Suprapubic skin (tissue), 4 donors: ENCODE measurements at regions not wholly inside any gene's neighbourhood (a gene's known extent, or its start where the extent isn't known, plus 50 kb on each side); places are given as distances from the start of the nearest gene placed in this dataset.

Experiments used
- DNase-seq, 2 donors: peaks; one replicate each; pipeline ENCODE4 v3.0.0-alpha.2; 2019; ENCODE audit warnings: low spot score in 2 of 2
- H3K27ac ChIP-seq: fragments of 200-600 bp; sonication (generic); one replicate; pipeline ENCODE4 v1.5.1; 2019
- H3K27me3 ChIP-seq: fragments of 200-600 bp; sonication (generic); one replicate; pipeline ENCODE4 v1.5.1; 2019
- H3K36me3 ChIP-seq: fragments of 200-600 bp; sonication (generic); one replicate; pipeline ENCODE4 v1.5.1; 2019
- H3K4me1 ChIP-seq: fragments of 200-600 bp; sonication (generic); one replicate; pipeline ENCODE4 v1.5.1; 2019
- H3K4me3 ChIP-seq: fragments of 200-600 bp; sonication (generic); one replicate; pipeline ENCODE4 v1.5.1; 2019; ENCODE audit warnings: mild to moderate bottlenecking
- H3K9me3 ChIP-seq: fragments of 200-600 bp; sonication (generic); one replicate; pipeline ENCODE4 v1.5.1; 2019
- CTCF ChIP-seq, 2 donors: fragments of 200-600 bp in 1 of 2; fragments of 450-650 bp in 1 of 2; sonication (generic) in 1 of 2; IDR thresholded peaks; one replicate each; pipeline ENCODE4 v1.5.1; 2016 to 2019; ENCODE audit warnings: antibody characterized with exemption in 2 of 2, mild to moderate bottlenecking in 1 of 2, moderate library complexity in 1 of 2
- EP300 ChIP-seq: sonication (generic); formaldehyde crosslinking; IDR thresholded peaks from one replicate; pipeline ENCODE4 v1.6.1; 2017; ENCODE audit warnings: antibody characterized with exemption
- POLR2A ChIP-seq, 2 donors: fragments of 450-650 bp; IDR thresholded peaks; one replicate each; pipeline ENCODE4 v1.6.1; 2017; ENCODE audit warnings: antibody characterized with exemption in 2 of 2, mild to moderate bottlenecking in 2 of 2, moderate library complexity in 2 of 2
- POLR2AphosphoS5 ChIP-seq, 3 donors: sonication (generic); formaldehyde crosslinking; IDR thresholded peaks; one replicate each; pipeline ENCODE4 v1.6.1; 2017; ENCODE audit warnings: antibody characterized with exemption in 3 of 3
- WGBS: methylation state at CpG from one replicate; pipeline ENCODE4 v1.1.5; 2018; 5-methylcytosine and 5-hydroxymethylcytosine counted together

GRCh38 chr12:67111182-67111581, 158.0 kb upstream of the CAND1 start:
- no peaks in the 10 kb centered on the region for H3K27me3 ChIP-seq
- TF ChIP-seq CTCF (IDR thresholded peaks at IDR 0.05) (no peak), POLR2A (IDR thresholded peaks at IDR 0.05) (no peak), POLR2AphosphoS5 (IDR thresholded peaks at IDR 0.05) (no peak), EP300 (no peak)
- WGBS: 58% methylated on average over 3 of the region's 4 CpGs
- peaks cover 4% of the 10 kb centered on the region for H3K9me3 ChIP-seq
- no peak overlapping the region for H3K4me3 ChIP-seq
- no peaks in the 10 kb centered on the region for H3K4me1 ChIP-seq
- H3K27ac ChIP-seq: no peak overlapping the region
- no peaks in the 10 kb centered on the region for H3K36me3 ChIP-seq
- DNase-seq: no peak

GRCh38 chr12:67112586-67112985, 156.6 kb upstream of the CAND1 start:
- H3K4me1 ChIP-seq: no peaks in the 10 kb centered on the region
- 49% methylated on average over 5 of the region's 5 CpGs for WGBS
- no peaks in the 10 kb centered on the region for H3K9me3 ChIP-seq
- H3K27me3 ChIP-seq: no peaks in the 10 kb centered on the region
- DNase-seq: no peak
- H3K36me3 ChIP-seq: no peaks in the 10 kb centered on the region
- TF ChIP-seq EP300: no peak
- H3K4me3 ChIP-seq: no peak overlapping the region
- H3K27ac ChIP-seq: no peak overlapping the region

- no peak for DNase-seq
- WGBS: 89% methylated on average over 1 of the region's 1 CpG
- no peaks in the 10 kb centered on the region for H3K9me3 ChIP-seq
- H3K27me3 ChIP-seq: no peaks in the 10 kb centered on the region
- H3K27ac ChIP-seq: no peak overlapping the region
- no peaks in the 10 kb centered on the region for H3K4me1 ChIP-seq
- no peaks in the 10 kb centered on the region for H3K36me3 ChIP-seq
- TF ChIP-seq POLR2A (IDR thresholded peaks at IDR 0.05) (no peak), EP300 (no peak), CTCF (IDR thresholded peaks at IDR 0.05) (no peak), POLR2AphosphoS5 (IDR thresholded peaks at IDR 0.05) (no peak)
- H3K4me3 ChIP-seq: no peak overlapping the region
Measured at GRCh38 chr12:67116134-67116533, 153.0 kb upstream of the CAND1 start.

GRCh38 chr12:67122584-67122983, 146.6 kb upstream of the CAND1 start:
- no peaks in the 10 kb centered on the region for H3K4me1 ChIP-seq
- H3K27ac ChIP-seq: no peak overlapping the region
- TF ChIP-seq POLR2A (IDR thresholded peaks at IDR 0.05) (no peak), EP300 (no peak), POLR2AphosphoS5 (IDR thresholded peaks at IDR 0.05) (no peak), CTCF (IDR thresholded peaks at IDR 0.05) (no peak)
- no peaks in the 10 kb centered on the region for H3K9me3 ChIP-seq
- H3K36me3 ChIP-seq: no peaks in the 10 kb centered on the region
- H3K27me3 ChIP-seq: no peaks in the 10 kb centered on the region
- DNase-seq: no peak
- no peak overlapping the region for H3K4me3 ChIP-seq

GRCh38 chr12:67137256-67137655, 131.9 kb upstream of the CAND1 start:
- H3K27ac ChIP-seq: no peak overlapping the region
- H3K4me3 ChIP-seq: no peak overlapping the region
- H3K27me3 ChIP-seq: no peaks in the 10 kb centered on the region
- no peaks in the 10 kb centered on the region for H3K4me1 ChIP-seq
- no peak for TF ChIP-seq EP300
- DNase-seq: no peak
- WGBS: 57% methylated on average over 1 of the region's 1 CpG
- H3K36me3 ChIP-seq: no peaks in the 10 kb centered on the region
- H3K9me3 ChIP-seq: no peaks in the 10 kb centered on the region

GRCh38 chr12:67141296-67142018, 127.7 kb upstream of the CAND1 start:
- no peak for DNase-seq

More at GRCh38 chr12:67141296-67142018, 127.7 kb upstream of the CAND1 start:
- H3K4me1 ChIP-seq: no peaks in the 10 kb centered on the region
- H3K36me3 ChIP-seq: no peaks in the 10 kb centered on the region
- TF ChIP-seq EP300 (no peak), CTCF (IDR thresholded peaks at IDR 0.05) (no peak), POLR2A (IDR thresholded peaks at IDR 0.05) (no peak), POLR2AphosphoS5 (IDR thresholded peaks at IDR 0.05) (no peak)
- H3K4me3 ChIP-seq: no peak overlapping the region
- no peaks in the 10 kb centered on the region for H3K9me3 ChIP-seq
- no peak overlapping the region for H3K27ac ChIP-seq
- WGBS: 52% methylated on average over 1 of the region's 1 CpG
- no peaks in the 10 kb centered on the region for H3K27me3 ChIP-seq
